B cell (primary cell): ENCODE measurements at regions not wholly inside any gene's neighbourhood (a gene's known extent, or its start where the extent isn't known, plus 50 kb on each side); places are given as distances from the start of the nearest gene placed in this dataset.

ENCODE experiments used
- ATAC-seq: fragments of 200-7000 bp; cut with Tn5 transposase; one replicate; pipeline ENCODE4 v1.10.0; 2021; ENCODE audit warnings: low read depth, mild to moderate bottlenecking, moderate number of reproducible peaks, moderate library complexity
- CTCF ChIA-PET: fragments of 350-600 bp; sonication (Branson Sonifier 250); formaldehyde crosslinking; loops from one replicate; lab custom pipeline; 2021; ENCODE audit warnings: antibody characterized with exemption, inconsistent platforms; lab: Charles Lee
- POLR2A ChIA-PET: fragments of 350-600 bp; sonication (Branson Sonifier 250); formaldehyde crosslinking; loops from one replicate; lab custom pipeline; 2021; ENCODE audit warnings: antibody characterized with exemption; lab: Charles Lee
- DNase-seq: peaks from one replicate; pipeline ENCODE4 v3.0.0; 2013
- H2AFZ ChIP-seq: 2 replicates; pipeline ENCODE4 v1.6.1; 2012; ENCODE audit warnings: mild to moderate bottlenecking, low read depth, low read length; ENCODE audit not compliant: insufficient read depth, poor library complexity, severe bottlenecking
- H3K27ac ChIP-seq, 2 donors: 1 replicate in 1 of 2; 2 replicates in 1 of 2; pipeline ENCODE4 v1.5.1; 2012 to 2013; ENCODE audit warnings: low read length in 2 of 2, mild to moderate bottlenecking in 2 of 2, moderate library complexity in 1 of 2
- H3K27me3 ChIP-seq, 4 experiments: fragments of 200-600 bp in 1 of 4; sonication (generic) in 1 of 4; replicated peaks in 1 of 4; 1 replicate in 2 of 4; 2 replicates in 2 of 4; pipeline versions ENCODE4 v1.6.1 to v1.7.0; 2013 to 2016; ENCODE audit warnings: low read length in 3 of 4, mild to moderate bottlenecking in 2 of 4, mixed read lengths in 1 of 4, moderate library complexity in 1 of 4; ENCODE audit not compliant: insufficient read depth in 4 of 4, control insufficient read depth in 3 of 4; ENCODE audit errors: control extremely low read depth in 1 of 4
- H3K36me3 ChIP-seq, 2 experiments: replicated peaks in 1 of 2; 1 replicate in 1 of 2; 2 replicates in 1 of 2; pipeline versions ENCODE4 v1.6.1 to v1.7.1; 2013; ENCODE audit warnings: low read length in 1 of 2; ENCODE audit not compliant: insufficient read depth in 2 of 2, control insufficient read depth in 1 of 2; ENCODE audit errors: control extremely low read depth in 1 of 2, extremely low read depth in 1 of 2
- H3K4me1 ChIP-seq, 2 donors: fragments of 200-600 bp in 1 of 2; sonication (generic) in 1 of 2; 1 replicate in 1 of 2; 2 replicates in 1 of 2; pipeline versions ENCODE4 v1.5.1 to v1.6.1; 2013 to 2017; ENCODE audit warnings: low read length in 2 of 2; ENCODE audit not compliant: control insufficient read depth in 2 of 2, insufficient read depth in 2 of 2
- H3K4me2 ChIP-seq: replicated peaks from 2 replicates; pipeline ENCODE3; 2012; ENCODE audit warnings: mild to moderate bottlenecking, low read depth, low read length; ENCODE audit not compliant: poor library complexity, severe bottlenecking
- H3K4me3 ChIP-seq, 5 experiments: fragments of 200-600 bp in 1 of 5; sonication (generic) in 1 of 5; 1 replicate in 3 of 5; 2 replicates in 2 of 5; pipeline versions ENCODE4 v1.5.1 to v1.7.0; 2011 to 2016; ENCODE audit warnings: low read length in 4 of 5, mild to moderate bottlenecking in 4 of 5, low read depth in 2 of 5, control low read depth in 1 of 5, moderate library complexity in 1 of 5; ENCODE audit not compliant: insufficient read depth in 1 of 5; ENCODE audit errors: control extremely low read depth in 1 of 5, extremely low read depth in 1 of 5
- H3K79me2 ChIP-seq: fragments of 200-600 bp; sonication (generic); one replicate; pipeline ENCODE4 v1.6.0; 2016; ENCODE audit warnings: low read length; ENCODE audit not compliant: control insufficient read depth, insufficient read depth
- H3K9ac ChIP-seq: fragments of 200-600 bp; sonication (generic); 2 replicates; pipeline ENCODE4 v1.6.1; 2017; ENCODE audit warnings: mild to moderate bottlenecking, low read length, moderate library complexity
- H3K9me3 ChIP-seq, 3 donors: one replicate each; pipeline versions ENCODE4 v1.6.1 to v1.7.1; 2013; ENCODE audit warnings: low read length in 2 of 3; ENCODE audit not compliant: control insufficient read depth in 2 of 3, insufficient read depth in 1 of 3; ENCODE audit errors: control extremely low read depth in 1 of 3
- H4K20me1 ChIP-seq: 2 replicates; pipeline ENCODE4 v1.6.0; 2012; ENCODE audit warnings: mild to moderate bottlenecking, low read length; ENCODE audit not compliant: insufficient read depth, control insufficient read depth, poor library complexity, severe bottlenecking
- H3K27ac Mint-ChIP-seq: one replicate; pipeline ENCODE4 v1.8.0; 2021; ENCODE audit warnings: mixed read lengths
- H3K27me3 Mint-ChIP-seq: one replicate; pipeline ENCODE4 v1.8.0; 2021; ENCODE audit warnings: mixed read lengths
- H3K4me1 Mint-ChIP-seq: one replicate; pipeline ENCODE4 v1.8.0; 2021; ENCODE audit warnings: mixed read lengths
- H3K4me3 Mint-ChIP-seq: one replicate; pipeline ENCODE4 v1.8.0; 2021; ENCODE audit warnings: mixed read lengths
- H3K9me3 Mint-ChIP-seq: one replicate; pipeline ENCODE4 v1.8.0; 2022; ENCODE audit warnings: mixed read lengths; ENCODE audit not compliant: insufficient read depth
- CTCF ChIP-seq: fragments of 200-600 bp; IDR thresholded peaks from one replicate; pipeline ENCODE4 v1.8.0; 2022; ENCODE audit warnings: antibody characterized with exemption, mild to moderate bottlenecking
- EZH2 ChIP-seq: IDR thresholded peaks from 2 replicates; pipeline ENCODE4 v1.6.1; 2012; ENCODE audit warnings: borderline replicate concordance, low read depth, mild to moderate bottlenecking, moderate library complexity, low read length; ENCODE audit not compliant: insufficient read depth, poor library complexity, severe bottlenecking
- WGBS: methylation state at CpG from one replicate; pipeline ENCODE4 v1.1.5; 2013; ENCODE audit warnings: missing lambda C conversion rate; ENCODE audit not compliant: insufficient coverage; 5-methylcytosine and 5-hydroxymethylcytosine counted together
- intact Hi-C: fragments of 100-400 bp; cut with micrococcal nuclease; formaldehyde crosslinking; loops from one replicate; pipeline ENCODE4 v1.10.0; 2022

DNA sequence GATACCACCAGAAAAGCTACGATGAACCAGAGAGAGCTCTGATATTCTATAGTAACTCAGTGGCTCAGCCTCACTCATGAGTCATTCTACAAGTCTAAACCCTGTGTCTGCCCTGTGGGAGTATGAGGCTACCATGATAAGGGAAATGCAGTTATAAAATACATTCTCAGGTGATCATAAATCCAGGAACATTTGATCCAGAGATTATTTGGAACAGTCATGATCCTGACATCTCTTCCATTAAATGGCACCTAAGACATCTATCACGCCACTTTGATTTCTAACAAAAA lies 202.6 kb upstream of the RASSF8 start:
- intact Hi-C loops: no loop called here
- Histone ChIP-seq H3K4me2 (no peak overlapping the region), H3K4me1 (no peaks in the 10 kb centered on the region), H3K9ac (no peak overlapping the region), H3K4me3 (no peak overlapping the region), H3K27ac (no peak overlapping the region), H3K79me2 (no peaks in the 10 kb centered on the region), H2AFZ (no peak overlapping the region), H4K20me1 (no peaks in the 10 kb centered on the region), H3K27me3 (peaks cover 0 to 4% (median 0%) of the 10 kb centered on the region in 4 experiments), H3K9me3 (no peaks in the 10 kb centered on the region), H3K36me3 (no peaks in the 10 kb centered on the region)
- Mint-ChIP-seq H3K27ac (no peak overlapping the region), H3K4me3 (no peak overlapping the region), H3K9me3 (no peaks in the 10 kb centered on the region), H3K4me1 (no peaks in the 10 kb centered on the region), H3K27me3 (no peaks in the 10 kb centered on the region)
- ChIA-PET CTCF (no interaction called here), POLR2A (no interaction called here)
- WGBS: no CpG with 5 or more reads among the region's 2 CpGs
- DNase-seq (no peak), ATAC-seq (no peak)
- TF ChIP-seq EZH2 (no peak), CTCF (no peak)

GRCh38 chr12:25757037-25757665 lies 201.3 kb upstream of the RASSF8 start:
- H3K4me2 ChIP-seq: no peak overlapping the region
- WGBS: 75% methylated on average over 1 of the region's 1 CpG
- no peaks in the 10 kb centered on the region for H3K4me1 ChIP-seq
- no peak overlapping the region for H3K4me3 Mint-ChIP-seq
- H3K36me3 ChIP-seq: no peaks in the 10 kb centered on the region
- ChIA-PET POLR2A (no interaction called here), CTCF (no interaction called here)
- H4K20me1 ChIP-seq: no peaks in the 10 kb centered on the region
- no peak for ATAC-seq
- no peaks in the 10 kb centered on the region for H3K27me3 Mint-ChIP-seq
- H3K9me3 ChIP-seq: no peaks in the 10 kb centered on the region
- H3K4me1 Mint-ChIP-seq: no peaks in the 10 kb centered on the region
- no peaks in the 10 kb centered on the region for H3K9me3 Mint-ChIP-seq
- no peaks in the 10 kb centered on the region for H3K79me2 ChIP-seq
- H2AFZ ChIP-seq: no peak overlapping the region
- H3K4me3 ChIP-seq: no peak overlapping the region
- H3K27ac Mint-ChIP-seq: no peak overlapping the region
- H3K9ac ChIP-seq: no peak overlapping the region
- DNase-seq: no peak
- intact Hi-C loops: no loop called here
- peaks cover 0 to 4% (median 0%) of the 10 kb centered on the region in 4 experiments for H3K27me3 ChIP-seq
- no peak overlapping the region for H3K27ac ChIP-seq
- TF ChIP-seq CTCF (no peak), EZH2 (no peak)
